Spleen (tissue), 7 donors: ENCODE measurements at regions not wholly inside any gene's neighbourhood (a gene's known extent, or its start where the extent isn't known, plus 50 kb on each side); places are given as distances from the start of the nearest gene placed in this dataset.

Experiments used
- CTCF ChIP-seq, 11 experiments: fragments of 200-600 bp in 7 of 11; fragments of 450-650 bp in 4 of 11; sonication (generic) in 4 of 11; IDR thresholded peaks in 8 of 11; conservative IDR thresholded peaks in 3 of 11; 1 replicate in 7 of 11; 2 replicates in 4 of 11; pipeline versions ENCODE4 v1.4.0 to v1.8.0; 2016 to 2021; ENCODE audit warnings: antibody characterized with exemption in 11 of 11, inconsistent platforms in 4 of 11, mild to moderate bottlenecking in 1 of 11
- POLR2A ChIP-seq, 3 donors: fragments of 450-650 bp; IDR thresholded peaks; one replicate each; pipeline ENCODE4 v1.5.1; 2017; ENCODE audit warnings: antibody characterized with exemption in 3 of 3, mild to moderate bottlenecking in 1 of 3
- POLR2AphosphoS5 ChIP-seq, 3 donors: sonication (generic); formaldehyde crosslinking; IDR thresholded peaks; one replicate each; pipeline ENCODE4 v1.5.1; 2017; ENCODE audit warnings: antibody characterized with exemption in 3 of 3
- donor health status: DM: no; HTN: no; CAD: no; lungs with moderate emphysema.
- donor health status: DM: no; HTN: no; CAD: no.
- donor health status: DM: no; HTN: no; CAD: no.

- no peak for TF ChIP-seq CTCF (IDR thresholded peaks at IDR 0.05 in 8 of 11, conservative IDR thresholded peaks at IDR 0.05 in 3 of 11)
- TF ChIP-seq POLR2A (IDR thresholded peaks at IDR 0.05), result no peak
- TF ChIP-seq POLR2AphosphoS5 (IDR thresholded peaks at IDR 0.05), result no peak
Observed at GRCh38 chr10:33547976-33548375, 213.5 kb upstream of the NRP1 start.
